ENCODE measurements at regions not wholly inside any gene's neighbourhood (a gene's known extent, or its start where the extent isn't known, plus 50 kb on each side); places are given as distances from the start of the nearest gene placed in this dataset.

DNA sequence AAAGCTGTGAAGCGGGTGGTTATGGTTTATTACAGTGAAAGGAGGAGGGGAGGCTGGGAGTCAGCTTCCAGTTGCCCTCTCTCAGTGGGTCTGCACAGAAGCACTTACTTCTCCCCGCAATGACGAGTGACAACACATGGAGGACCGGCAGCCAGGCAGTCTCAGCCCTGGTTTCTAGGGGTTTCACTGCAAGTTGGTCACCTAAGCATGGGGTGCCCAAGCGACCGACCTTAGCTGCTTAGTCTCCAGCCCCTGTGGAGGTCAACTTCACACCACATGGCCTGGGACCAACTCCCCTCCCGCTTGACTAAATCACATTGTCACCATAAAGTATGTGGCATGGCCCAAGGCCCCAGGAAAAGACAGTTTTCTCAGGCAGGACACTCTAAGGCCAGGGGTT lies 99.9 kb upstream of the ZNF32 start:
- DNase-seq (ENCODE audit: low read depth in 2 of 2): no peak

- DNase-seq (ENCODE audit: low read depth in 2 of 2): no peak
These were observed 98.2 kb upstream of the ZNF32 start for GRCh38 chr10:43746906-43747305.

DNA sequence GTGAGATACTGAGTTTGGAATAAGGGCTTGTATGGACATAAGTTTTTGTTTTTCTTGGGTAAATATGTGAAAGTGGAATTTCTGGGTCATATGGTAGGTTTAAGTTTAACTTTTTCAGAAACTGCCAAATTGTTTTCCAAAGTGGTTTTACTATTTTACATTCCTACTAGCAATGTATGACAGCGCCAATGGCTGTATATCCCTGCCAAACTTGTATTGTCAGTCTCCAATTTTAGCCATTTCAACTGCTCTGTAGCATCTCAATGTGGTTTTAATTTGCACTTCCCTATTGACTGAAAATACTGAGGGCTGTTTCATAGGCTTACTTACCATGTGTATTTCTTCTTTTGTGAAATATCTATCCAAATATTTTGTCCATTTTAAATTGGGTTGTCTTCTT lies 90.5 kb upstream of the ZNF32 start:
- DNase-seq (ENCODE audit: low read depth in 2 of 2): no peak

DNA sequence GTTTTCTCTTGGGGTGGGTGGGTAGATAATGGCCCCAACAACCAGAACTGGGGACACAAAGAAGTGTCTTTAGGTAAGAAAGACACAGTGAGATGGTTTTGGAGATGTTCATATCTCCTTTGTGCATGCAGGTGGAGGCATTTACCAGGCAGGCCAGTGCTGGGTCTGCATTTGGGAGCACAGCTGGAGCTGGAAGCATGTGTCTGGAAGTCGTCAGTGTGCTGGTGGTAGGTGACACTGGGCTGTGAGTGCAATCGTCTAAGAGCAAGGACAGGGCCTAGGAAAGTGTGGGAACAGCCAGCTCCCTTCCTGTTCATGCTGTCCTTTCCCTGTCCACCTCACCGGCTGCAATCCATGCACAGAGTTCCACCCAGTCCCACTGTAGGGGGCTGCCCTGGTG lies 88.3 kb upstream of the ZNF32 start:
- no peak for DNase-seq (ENCODE audit: low read depth in 2 of 2)

GRCh38 chr10:43735907-43736306 lies 87.2 kb upstream of the ZNF32 start:
- no peak for DNase-seq (ENCODE audit: low read depth in 2 of 2)

DNA sequence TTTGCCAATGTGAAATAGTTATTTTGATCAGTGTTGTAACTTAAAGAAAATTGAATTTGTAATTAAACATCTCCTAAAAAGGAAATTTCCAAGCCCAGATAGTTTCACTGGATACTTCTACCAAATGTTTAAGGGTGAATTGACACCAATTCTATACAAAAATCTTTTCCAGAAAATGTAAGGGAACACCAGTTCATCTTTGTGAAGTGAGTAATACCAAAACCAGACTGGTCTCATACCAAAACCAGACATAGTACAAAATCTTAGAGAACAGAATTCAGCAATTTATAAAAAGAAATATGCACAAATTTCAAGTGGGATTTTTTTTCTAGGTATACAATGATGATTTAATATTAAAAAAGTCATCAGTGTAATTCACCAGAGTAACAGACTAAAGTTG lies 86.0 kb upstream of the ZNF32 start:
- DNase-seq (ENCODE audit: low read depth in 2 of 2): no peak

DNA sequence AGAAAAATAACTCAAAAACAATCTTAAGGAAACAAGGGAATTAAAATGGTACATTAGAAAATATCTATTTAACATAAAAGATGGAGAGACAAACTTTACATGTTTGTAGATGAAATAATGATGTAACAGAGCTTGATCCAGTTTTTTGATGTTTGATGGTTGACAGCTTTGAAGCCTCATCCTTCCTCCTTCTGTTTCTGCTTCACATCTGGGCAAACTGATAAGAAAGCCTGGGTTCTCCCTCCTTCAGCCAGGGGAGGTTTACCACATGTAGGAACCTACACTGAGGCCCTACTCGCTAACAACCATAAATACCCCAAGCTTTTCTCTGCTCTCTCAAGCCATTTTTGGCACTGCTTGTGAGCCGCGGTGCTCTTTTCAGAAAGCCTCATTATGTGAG lies 82.8 kb upstream of the ZNF32 start:
- DNase-seq (ENCODE audit: low read depth in 2 of 2): no peak

DNA sequence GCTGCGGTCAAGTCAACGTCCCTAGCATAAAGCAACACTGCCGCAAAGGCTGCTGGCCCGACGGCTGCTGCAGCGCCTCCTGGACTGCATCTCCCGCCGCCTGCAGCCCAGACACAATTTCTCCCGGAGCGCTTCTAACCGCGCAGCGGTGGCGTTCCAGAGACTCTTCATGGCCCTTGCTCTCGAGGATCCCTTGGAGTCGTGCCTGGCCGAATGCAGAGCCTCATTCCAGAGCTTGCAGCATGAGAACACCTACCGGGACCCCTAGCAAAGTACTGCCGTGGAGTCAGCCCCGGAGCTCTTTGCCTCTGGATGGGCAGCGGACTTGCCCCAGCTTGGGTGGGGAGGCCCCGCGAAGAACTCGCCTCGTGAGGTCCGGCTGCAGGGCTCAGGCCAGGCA lies 79.7 kb upstream of the ZNF32 start:
- DNase-seq (ENCODE audit: low read depth in 2 of 2): no peak

DNA sequence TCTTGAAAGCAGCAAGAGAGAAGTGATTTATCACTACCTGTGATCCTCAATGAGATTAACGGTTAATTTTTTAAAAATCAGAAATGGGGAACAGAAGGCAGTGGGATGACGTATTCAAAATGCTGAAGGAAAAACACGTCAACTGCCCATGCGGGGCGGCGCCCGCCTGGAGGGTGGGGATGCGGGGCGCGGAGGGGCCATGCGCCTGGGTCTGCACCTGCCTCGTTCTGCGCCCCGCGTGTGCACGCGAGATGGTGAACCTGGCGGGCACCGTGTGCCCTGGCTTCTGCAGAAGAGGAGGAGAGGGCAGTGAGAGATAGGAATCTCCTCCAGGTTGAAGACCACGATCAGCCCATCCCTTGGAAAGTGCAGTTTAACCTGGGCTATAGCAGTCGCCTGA lies 79.3 kb upstream of the ZNF32 start:
- DNase-seq (ENCODE audit: low read depth in 2 of 2): no peak

DNA sequence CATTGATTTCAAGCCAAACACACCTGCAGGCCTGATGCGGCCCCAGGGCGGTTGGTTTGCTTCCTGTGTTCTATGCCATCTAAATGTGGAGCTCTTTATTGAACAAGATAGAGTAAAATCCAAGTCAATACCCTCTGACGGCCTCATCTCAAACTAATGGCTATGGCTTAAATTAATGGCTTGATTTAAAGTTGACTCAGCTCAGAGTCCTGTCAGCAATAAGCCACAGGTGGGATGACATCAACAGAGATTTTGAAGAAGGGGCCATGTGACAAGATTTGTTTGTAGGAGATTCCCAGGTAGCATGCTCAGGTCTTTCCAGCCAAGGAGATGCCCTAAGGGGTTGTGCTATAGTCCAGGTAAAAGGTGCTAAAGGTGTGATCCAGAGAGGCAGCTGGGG lies 66.7 kb upstream of the ZNF32 start:
- DNase-seq (ENCODE audit: low read depth in 2 of 2): no peak

DNA sequence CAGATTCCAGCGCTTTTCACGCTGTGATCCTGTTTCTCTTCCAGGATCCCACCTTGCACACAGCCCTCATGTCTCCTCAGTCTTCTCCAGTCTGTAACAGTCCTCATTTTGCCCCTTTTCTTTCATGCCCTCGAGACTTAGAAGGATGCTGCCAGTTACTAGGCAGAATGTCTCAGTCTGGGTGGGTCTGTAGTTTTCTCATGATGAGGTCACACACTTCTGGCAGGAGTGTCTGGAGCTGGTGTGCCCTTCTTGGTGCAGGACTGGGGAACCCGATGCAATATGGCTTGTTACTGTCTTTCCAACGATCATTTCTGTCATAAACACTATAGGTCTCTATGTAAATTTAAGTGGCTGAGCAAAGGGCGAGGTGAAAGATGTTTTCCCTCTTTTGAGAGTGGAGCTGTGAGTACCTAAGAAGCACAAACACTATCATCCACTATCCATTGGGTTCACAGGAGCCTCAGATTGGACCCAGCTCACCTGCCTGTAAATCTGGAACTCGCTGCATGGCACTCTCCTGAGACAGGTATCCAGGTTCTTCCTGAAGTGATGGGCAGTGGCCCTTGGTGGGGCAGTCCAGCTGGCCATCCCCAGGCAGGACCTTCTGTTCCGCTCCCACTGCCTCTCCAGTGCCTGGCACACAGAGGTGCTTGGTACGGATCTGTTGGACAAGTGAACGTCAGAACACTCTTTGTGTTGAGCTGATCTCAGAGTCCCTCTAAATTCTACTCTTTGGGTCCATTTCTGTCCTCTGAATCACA lies 64.3 kb upstream of the ZNF32 start:
- DNase-seq (ENCODE audit: low read depth in 2 of 2): no peak

GRCh38 chr10:43710772-43711471 lies 62.2 kb upstream of the ZNF32 start:
- no peak for DNase-seq (ENCODE audit: low read depth in 2 of 2)

GRCh38 chr10:43708262-43708661 lies 59.6 kb upstream of the ZNF32 start:
- no peak for DNase-seq (ENCODE audit: low read depth in 2 of 2)

DNA sequence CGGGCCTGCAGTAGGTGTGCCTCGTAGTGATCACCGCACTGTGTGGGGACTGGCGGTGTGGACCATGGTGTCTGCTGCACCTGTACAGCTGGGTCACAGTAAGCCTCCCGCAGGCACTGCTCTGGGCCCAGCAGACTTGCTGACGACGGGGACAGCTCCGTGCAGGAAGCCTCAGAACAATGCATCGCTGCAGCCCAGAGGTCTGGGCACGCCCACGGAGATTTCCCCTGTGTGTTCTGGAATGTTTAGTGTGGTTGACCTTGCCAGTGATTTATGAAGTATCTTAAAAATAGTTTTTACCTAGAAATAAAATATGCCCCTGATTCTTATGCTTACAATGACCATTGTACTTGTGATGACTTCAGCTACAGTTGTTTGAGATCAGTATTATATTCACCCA lies 59.1 kb upstream of the ZNF32 start:
- no peak for DNase-seq (ENCODE audit: low read depth in 2 of 2)

- DNase-seq (ENCODE audit: low read depth in 2 of 2): no peak
These were observed 57.5 kb upstream of the ZNF32 start for GRCh38 chr10:43706166-43706565.

DNA sequence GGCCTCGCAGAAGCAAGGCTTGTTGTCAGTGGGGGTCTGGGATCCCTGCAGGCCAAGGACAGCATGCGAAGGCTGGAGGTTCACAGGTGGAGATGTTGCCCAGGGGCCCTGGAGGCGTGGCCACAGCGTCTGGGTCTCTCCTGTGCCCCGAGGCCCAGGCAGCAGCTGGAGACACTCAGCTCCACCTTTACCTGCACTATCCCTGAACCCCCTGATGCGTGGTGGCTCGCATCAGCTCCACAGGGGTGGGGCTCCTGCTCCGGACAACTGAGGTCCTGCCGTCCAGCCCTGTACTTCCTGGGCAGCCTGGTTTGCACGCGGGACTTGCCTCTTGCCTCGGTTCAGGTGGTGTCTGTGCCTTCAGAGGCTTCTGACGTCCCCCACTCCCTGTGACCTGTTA lies 54.6 kb upstream of the ZNF32 start:
- no peak for DNase-seq (ENCODE audit: low read depth in 2 of 2)

DNA sequence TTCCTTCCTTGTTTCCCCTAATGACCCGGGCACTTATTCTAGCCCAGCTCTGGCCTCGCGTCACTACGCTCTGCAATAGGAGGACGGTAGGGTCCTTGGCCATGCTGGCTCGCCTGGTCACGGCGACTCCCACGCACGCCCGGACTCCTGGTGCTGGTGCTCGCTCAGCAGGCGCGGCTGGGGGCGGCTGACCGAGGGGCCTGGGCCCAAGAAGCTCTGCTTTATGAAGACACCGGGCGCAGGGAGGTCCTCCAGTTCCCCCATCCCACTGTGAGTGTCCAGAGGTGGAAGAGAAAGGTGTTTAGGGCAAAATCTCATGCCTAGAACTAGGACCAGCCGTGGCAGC lies 54.2 kb upstream of the ZNF32 start:
- no peak for DNase-seq (ENCODE audit: low read depth in 2 of 2)

DNA sequence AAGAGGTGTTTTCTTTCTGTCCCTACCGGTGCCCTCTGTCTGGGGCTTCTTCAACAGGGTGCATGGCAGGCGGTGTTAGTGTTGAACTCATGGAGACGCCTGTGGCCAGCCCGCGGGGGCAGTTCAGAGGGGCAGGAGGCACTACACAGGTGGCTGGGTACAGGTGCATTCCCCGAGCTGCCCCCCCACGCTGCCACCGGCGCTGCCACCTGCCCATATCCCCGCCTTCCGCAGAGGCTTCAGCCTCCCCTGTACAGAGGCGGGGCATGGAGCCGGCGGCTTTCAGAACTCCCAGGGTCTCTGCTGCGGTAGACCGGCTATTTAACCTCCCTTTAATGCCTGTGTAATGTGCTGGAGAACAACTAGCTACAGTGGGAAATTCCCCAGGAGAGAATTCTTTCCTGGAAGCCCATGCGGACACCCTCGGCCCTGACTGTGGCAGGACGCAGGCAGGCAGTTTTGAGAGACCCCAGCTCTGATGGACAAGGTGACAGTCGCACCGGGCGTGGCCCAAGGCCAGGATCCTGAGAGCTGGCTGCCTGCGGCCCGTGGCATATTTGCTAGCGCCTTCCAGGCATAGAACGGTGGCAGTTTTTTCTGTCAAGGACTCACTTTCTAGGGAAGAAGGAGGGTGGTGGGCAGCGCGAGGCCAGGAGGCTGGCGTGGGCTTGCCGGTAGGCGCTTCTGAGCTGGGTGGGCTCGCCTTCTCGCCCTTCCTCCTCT lies 53.7 kb upstream of the ZNF32 start:
- no peak for DNase-seq (ENCODE audit: low read depth in 2 of 2)

DNA sequence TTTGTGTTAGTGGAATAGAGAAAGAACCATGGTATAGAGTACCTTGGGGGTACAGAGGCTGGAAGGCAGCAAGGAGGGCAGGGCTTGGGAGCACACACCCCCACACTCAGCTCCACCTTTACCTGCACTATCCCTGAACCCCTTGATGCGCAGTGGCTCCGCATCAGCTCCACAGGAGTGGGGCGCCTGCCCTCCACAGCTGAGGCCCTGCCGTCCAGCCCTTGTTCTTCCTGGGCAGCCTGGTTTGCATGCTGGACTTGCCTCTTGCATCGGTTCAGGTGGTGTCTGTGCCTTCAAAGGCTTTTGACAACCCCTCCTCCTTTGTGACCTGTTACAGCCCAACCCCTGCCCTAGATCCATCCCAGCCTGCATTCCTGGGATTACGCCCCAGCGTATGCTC lies 52.6 kb upstream of the ZNF32 start:
- no peak for DNase-seq (ENCODE audit: low read depth in 2 of 2)

DNA sequence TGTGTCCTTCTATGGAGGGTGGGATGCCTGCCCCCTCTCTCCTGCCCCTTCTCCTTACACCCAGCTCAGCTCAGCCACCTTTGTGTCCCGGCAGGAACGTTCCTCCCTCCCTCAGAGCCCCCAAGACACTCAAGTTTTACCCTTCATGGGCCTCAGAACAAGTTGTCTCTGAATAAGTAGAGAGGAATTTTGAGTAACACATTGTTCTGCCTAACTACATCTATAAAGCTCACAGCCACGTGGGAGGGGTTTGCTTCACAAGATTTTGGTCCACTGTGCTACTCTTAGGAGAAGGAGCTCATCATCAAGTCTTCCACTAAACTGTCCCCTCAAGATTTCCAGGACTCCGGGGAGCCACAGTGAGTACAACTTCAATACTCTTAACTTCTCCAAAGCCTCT lies 51.6 kb upstream of the ZNF32 start:
- no peak for DNase-seq (ENCODE audit: low read depth in 2 of 2)

DNA sequence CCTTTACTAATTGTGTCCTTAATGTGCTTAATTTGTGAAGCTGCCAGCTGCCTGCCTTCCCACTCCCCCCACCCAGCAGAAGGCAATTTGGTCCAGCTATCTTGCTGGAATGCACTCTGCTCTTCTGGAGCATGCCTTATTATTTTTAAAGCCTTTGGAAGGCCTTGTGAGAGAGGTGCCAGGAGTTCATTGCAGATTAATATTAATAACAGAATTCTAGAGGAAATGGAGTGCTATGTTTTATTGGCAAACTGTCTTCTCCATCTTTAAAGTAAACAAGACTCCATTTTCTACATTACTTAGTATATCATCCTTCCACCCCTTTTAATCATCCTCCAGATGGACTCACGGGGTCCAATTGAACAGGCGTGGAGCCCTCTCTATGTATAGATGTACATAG lies 50.8 kb upstream of the ZNF32 start:
- no peak for DNase-seq (ENCODE audit: low read depth in 2 of 2)
